ENCODE measurements at regions not wholly inside any gene's neighbourhood (a gene's known extent, or its start where the extent isn't known, plus 50 kb on each side); places are given as distances from the start of the nearest gene placed in this dataset.

GRCh38 chr2:11995456-11995855 lies 249.0 kb downstream of the LPIN1 start:
- TF ChIP-seq CTCF (IDR thresholded peaks at IDR 0.05; ENCODE audit: low read depth, low read length), result no peak
- TF ChIP-seq EZH2phosphoT487 (IDR thresholded peaks at IDR 0.05; ENCODE audit: low read depth), result no peak
